Stromal cell of bone marrow (primary cell): ENCODE measurements at regions not wholly inside any gene's neighbourhood (a gene's known extent, or its start where the extent isn't known, plus 50 kb on each side); places are given as distances from the start of the nearest gene placed in this dataset.
"Not testable (repeated sequence)": the region's sequence is repeated elsewhere in the genome, so short reads cannot be mapped to it uniquely, and the experiment has no call there.

Source experiments
- DNase-seq: peaks from one replicate; pipeline ENCODE4 v3.0.0-alpha.2; 2012; ENCODE audit warnings: low read depth

GRCh38 chr6:92270365-92270764, 1149.0 kb downstream of the EPHA7 start:
- DNase-seq, result no peak

- no peak for DNase-seq
Measured at GRCh38 chr6:92267335-92267734, 1152.0 kb downstream of the EPHA7 start.

- no peak for DNase-seq
Measured at GRCh38 chr6:92263864-92264263, 1155.5 kb downstream of the EPHA7 start.

- no peak for DNase-seq
Measured at GRCh38 chr6:92259171-92259570, 1160.2 kb downstream of the EPHA7 start.

GRCh38 chr6:92243315-92243714, 1176.0 kb downstream of the EPHA7 start:
- DNase-seq, result no peak

- no peak for DNase-seq
Measured at GRCh38 chr6:92231171-92231701, 1188.1 kb downstream of the EPHA7 start.

- not testable (repeated sequence) for DNase-seq
Measured at GRCh38 chr6:92219987-92220386, 1199.4 kb downstream of the EPHA7 start.

GRCh38 chr6:92216717-92217116, 1202.6 kb downstream of the EPHA7 start:
- no peak for DNase-seq

GRCh38 chr6:92201618-92202017, 1217.7 kb downstream of the EPHA7 start:
- DNase-seq, result no peak

GRCh38 chr6:92196325-92196724, 1223.0 kb downstream of the EPHA7 start:
- no peak for DNase-seq

- DNase-seq, result no peak
Measured at GRCh38 chr6:92195796-92196195, 1223.6 kb downstream of the EPHA7 start.

- DNase-seq, result no peak
Measured at GRCh38 chr6:92188016-92188415, 1231.3 kb downstream of the EPHA7 start.

- no peak for DNase-seq
Measured at GRCh38 chr6:92184933-92185332, 1234.4 kb downstream of the EPHA7 start.

GRCh38 chr6:92181347-92181746, 1238.0 kb downstream of the EPHA7 start:
- no peak for DNase-seq

GRCh38 chr6:92180090-92180489, 1239.3 kb downstream of the EPHA7 start:
- DNase-seq, result no peak

- no peak for DNase-seq
Measured at GRCh38 chr6:92176666-92177065, 1242.7 kb downstream of the EPHA7 start.

- DNase-seq, result no peak
Measured at GRCh38 chr6:92174398-92175073, 1244.8 kb downstream of the EPHA7 start.

GRCh38 chr6:92169506-92169905, 1249.9 kb downstream of the EPHA7 start:
- no peak for DNase-seq

- no peak for DNase-seq
Measured at GRCh38 chr6:92166666-92167065, 1252.7 kb downstream of the EPHA7 start.

GRCh38 chr6:92161953-92162352, 1257.4 kb downstream of the EPHA7 start:
- no peak for DNase-seq

- DNase-seq, result no peak
Measured at GRCh38 chr6:92160226-92160625, 1259.1 kb downstream of the EPHA7 start.

- no peak for DNase-seq
Measured at GRCh38 chr6:92159046-92159445, 1260.3 kb downstream of the EPHA7 start.

- DNase-seq, result no peak
Measured at GRCh38 chr6:92150553-92150952, 1268.8 kb downstream of the EPHA7 start.

GRCh38 chr6:92147246-92147645, 1272.1 kb downstream of the EPHA7 start:
- DNase-seq, result no peak
